ENCODE measurements at regions not wholly inside any gene's neighbourhood (a gene's known extent, or its start where the extent isn't known, plus 50 kb on each side); places are given as distances from the start of the nearest gene placed in this dataset.

DNA sequence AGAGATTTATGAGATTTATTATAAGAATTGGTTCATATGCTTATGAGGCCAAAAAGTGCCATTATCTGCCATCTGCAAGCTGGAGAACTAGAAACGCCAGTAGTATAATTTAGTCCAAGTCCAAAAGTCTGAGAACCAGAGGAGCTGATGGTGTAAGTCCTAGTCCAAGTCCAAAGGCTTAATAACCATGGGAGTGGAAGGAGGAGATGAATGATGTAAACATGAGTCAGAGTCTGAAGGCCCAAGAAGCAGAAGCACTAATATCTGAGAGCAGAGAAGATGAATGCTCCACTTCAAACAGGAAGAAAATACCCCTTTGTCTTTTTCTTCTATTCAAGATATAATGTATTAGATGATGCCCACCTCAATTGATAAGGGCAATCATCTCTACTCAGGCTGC, 185.7 kb downstream of the CGGBP1 start:
- no peaks in the 10 kb centered on the region for H3K36me3 ChIP-seq
- no peak overlapping the region for H3K4me3 ChIP-seq
- DNase-seq: no peak
- no peak for ATAC-seq
- TF ChIP-seq CTCF (IDR thresholded peaks at IDR 0.05): no peak
- no peaks in the 10 kb centered on the region for H3K27me3 ChIP-seq
- H3K4me1 ChIP-seq: no peaks in the 10 kb centered on the region
- intact Hi-C loops (cut with DNase I): no loop called here
- peaks cover 6% of the 10 kb centered on the region for H3K9me3 ChIP-seq
- H3K27ac ChIP-seq: no peak overlapping the region

GRCh38 chr3:87867001-87867400, 191.8 kb downstream of the CGGBP1 start:
- intact Hi-C loops (cut with DNase I): no loop called here
- H3K4me1 ChIP-seq: no peaks in the 10 kb centered on the region
- H3K27me3 ChIP-seq: no peaks in the 10 kb centered on the region
- no peak overlapping the region for H3K27ac ChIP-seq
- H3K9me3 ChIP-seq: peaks cover 6% of the 10 kb centered on the region
- ATAC-seq: no peak
- no peak for DNase-seq
- no peak for TF ChIP-seq CTCF (IDR thresholded peaks at IDR 0.05)
- no peak overlapping the region for H3K4me3 ChIP-seq
- H3K36me3 ChIP-seq: no peaks in the 10 kb centered on the region

DNA sequence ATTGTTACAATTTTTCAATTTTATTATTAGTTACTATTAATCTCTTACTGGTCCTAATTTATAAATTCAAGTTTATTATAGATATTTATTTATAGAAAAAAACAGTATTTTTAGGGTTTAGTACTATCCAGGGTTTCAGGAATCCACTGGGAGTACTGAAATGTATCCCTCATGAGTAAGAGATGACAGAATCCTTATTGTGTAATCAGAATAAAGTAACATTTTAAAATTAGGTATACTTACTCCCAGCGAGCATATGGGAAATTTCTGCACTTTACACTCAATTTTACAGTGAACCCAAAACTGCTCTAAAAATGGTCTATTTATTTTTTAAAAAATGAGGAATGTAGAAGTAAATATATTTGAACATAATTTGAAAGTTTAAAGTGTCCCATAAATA, 202.7 kb downstream of the CGGBP1 start:
- ATAC-seq (no peak), DNase-seq (no peak)
- Histone ChIP-seq H3K4me3 (no peak overlapping the region), H3K9me3 (no peaks in the 10 kb centered on the region), H3K27ac (no peak overlapping the region), H3K27me3 (no peaks in the 10 kb centered on the region), H3K36me3 (no peaks in the 10 kb centered on the region), H3K4me1 (no peaks in the 10 kb centered on the region)
- intact Hi-C loops (cut with DNase I): no loop called here
- TF ChIP-seq CTCF (IDR thresholded peaks at IDR 0.05): no peak

GRCh38 chr3:87855616-87856015, 203.2 kb downstream of the CGGBP1 start:
- no peak overlapping the region for H3K27ac ChIP-seq
- no peaks in the 10 kb centered on the region for H3K4me1 ChIP-seq
- H3K27me3 ChIP-seq: no peaks in the 10 kb centered on the region
- no peaks in the 10 kb centered on the region for H3K9me3 ChIP-seq
- ATAC-seq (no peak), DNase-seq (no peak)
- H3K36me3 ChIP-seq: no peaks in the 10 kb centered on the region
- TF ChIP-seq CTCF (IDR thresholded peaks at IDR 0.05): no peak
- intact Hi-C loops (cut with DNase I): no loop called here
- H3K4me3 ChIP-seq: no peak overlapping the region

- Histone ChIP-seq H3K36me3 (no peaks in the 10 kb centered on the region), H3K4me1 (no peaks in the 10 kb centered on the region), H3K4me3 (no peak overlapping the region), H3K9me3 (no peaks in the 10 kb centered on the region), H3K27me3 (no peaks in the 10 kb centered on the region), H3K27ac (no peak overlapping the region)
- no peak for ATAC-seq
- no peak for DNase-seq
- intact Hi-C loops (cut with DNase I): no loop called here
- no peak for TF ChIP-seq CTCF (IDR thresholded peaks at IDR 0.05)
Measured at GRCh38 chr3:87855211-87855610, 203.6 kb downstream of the CGGBP1 start.

- ATAC-seq (no peak), DNase-seq (no peak)
- intact Hi-C loops (cut with DNase I): no loop called here
- Histone ChIP-seq H3K4me1 (no peaks in the 10 kb centered on the region), H3K27me3 (no peaks in the 10 kb centered on the region), H3K27ac (no peak overlapping the region), H3K4me3 (no peak overlapping the region), H3K9me3 (no peaks in the 10 kb centered on the region), H3K36me3 (no peaks in the 10 kb centered on the region)
- TF ChIP-seq CTCF (IDR thresholded peaks at IDR 0.05): no peak
Measured at GRCh38 chr3:87848003-87848402, 210.8 kb downstream of the CGGBP1 start.

Data from upper lobe of right lung (tissue), 1 donor.